ENCODE measurements at regions not wholly inside any gene's neighbourhood (a gene's known extent, or its start where the extent isn't known, plus 50 kb on each side); places are given as distances from the start of the nearest gene placed in this dataset.
"Not testable (repeated sequence)": the region's sequence is repeated elsewhere in the genome, so short reads cannot be mapped to it uniquely, and the experiment has no call there.

- no peak for DNase-seq (ENCODE audit: low read depth)
Measured at GRCh38 chr13:42398533-42398932, 126.6 kb downstream of the AKAP11 start.

GRCh38 chr13:42400188-42400833 is 128.4 kb downstream of the AKAP11 start:
- no peak for DNase-seq (ENCODE audit: low read depth)

GRCh38 chr13:42401376-42401775 is 129.4 kb downstream of the AKAP11 start:
- no peak for DNase-seq (ENCODE audit: low read depth)

- DNase-seq (ENCODE audit: low read depth) = peak; percentile 51
Measured at GRCh38 chr13:42405665-42406390, 133.9 kb downstream of the AKAP11 start.

- no peak for DNase-seq (ENCODE audit: low read depth)
Measured at GRCh38 chr13:42409075-42409474, 137.1 kb downstream of the AKAP11 start.

- no peak for DNase-seq (ENCODE audit: low read depth)
Measured at GRCh38 chr13:42409551-42409950, 137.6 kb downstream of the AKAP11 start.

- no peak for DNase-seq (ENCODE audit: low read depth)
Measured at GRCh38 chr13:42412812-42413483, 141.0 kb downstream of the AKAP11 start.

- DNase-seq (ENCODE audit: low read depth) = no peak
Measured at GRCh38 chr13:42413484-42413815, 141.5 kb downstream of the AKAP11 start.

- no peak for DNase-seq (ENCODE audit: low read depth)
Measured at GRCh38 chr13:42417626-42418025, 145.7 kb downstream of the AKAP11 start.

GRCh38 chr13:42418184-42418583 is 146.2 kb downstream of the AKAP11 start:
- no peak for DNase-seq (ENCODE audit: low read depth)

- no peak for DNase-seq (ENCODE audit: low read depth)
Measured at GRCh38 chr13:42420304-42420703, 148.4 kb downstream of the AKAP11 start.

GRCh38 chr13:42422681-42423080 is 150.7 kb downstream of the AKAP11 start:
- no peak for DNase-seq (ENCODE audit: low read depth)

- DNase-seq (ENCODE audit: low read depth) = no peak
Measured at GRCh38 chr13:42424182-42424581, 149.8 kb upstream of the TNFSF11 start.

- DNase-seq (ENCODE audit: low read depth) = no peak
Measured at GRCh38 chr13:42445354-42445753, 128.6 kb upstream of the TNFSF11 start.

- DNase-seq (ENCODE audit: low read depth) = not testable (repeated sequence)
Measured at GRCh38 chr13:42446597-42446996, 127.4 kb upstream of the TNFSF11 start.

GRCh38 chr13:42453091-42453645 is 120.8 kb upstream of the TNFSF11 start:
- no peak for DNase-seq (ENCODE audit: low read depth)

- no peak for DNase-seq (ENCODE audit: low read depth)
Measured at GRCh38 chr13:42454749-42455148, 119.2 kb upstream of the TNFSF11 start.

- no peak for DNase-seq (ENCODE audit: low read depth)
Measured at GRCh38 chr13:42458193-42458592, 115.8 kb upstream of the TNFSF11 start.

GRCh38 chr13:42466123-42466522 is 107.8 kb upstream of the TNFSF11 start:
- DNase-seq (ENCODE audit: low read depth) = no peak

- DNase-seq (ENCODE audit: low read depth) = no peak
Measured at GRCh38 chr13:42466609-42467008, 107.3 kb upstream of the TNFSF11 start.

GRCh38 chr13:42474954-42475353 is 99.0 kb upstream of the TNFSF11 start:
- DNase-seq (ENCODE audit: low read depth) = no peak

- peak; percentile 56 for DNase-seq (ENCODE audit: low read depth)
Measured at GRCh38 chr13:42477596-42478190, 96.3 kb upstream of the TNFSF11 start.

Measured in M059J (cell line).